ENCODE measurements at regions not wholly inside any gene's neighbourhood (a gene's known extent, or its start where the extent isn't known, plus 50 kb on each side); places are given as distances from the start of the nearest gene placed in this dataset.
A peak's percentile ranks its signal among the peaks of the same experiment; 100 is the strongest.

GRCh38 chr4:64747919-64748715 lies 338.9 kb upstream of the TECRL start:
- no peak for TF ChIP-seq FOSL1 (IDR thresholded peaks at IDR 0.05; ENCODE audit: insufficient read depth, low read depth, low read length)
- TF ChIP-seq SIX5 (IDR thresholded peaks at IDR 0.05; ENCODE audit: low read depth, low read length): no peak
- TF ChIP-seq POU5F1 (IDR thresholded peaks at IDR 0.05; ENCODE audit: low read depth, low read length): no peak
- TF ChIP-seq, protein P1, sequence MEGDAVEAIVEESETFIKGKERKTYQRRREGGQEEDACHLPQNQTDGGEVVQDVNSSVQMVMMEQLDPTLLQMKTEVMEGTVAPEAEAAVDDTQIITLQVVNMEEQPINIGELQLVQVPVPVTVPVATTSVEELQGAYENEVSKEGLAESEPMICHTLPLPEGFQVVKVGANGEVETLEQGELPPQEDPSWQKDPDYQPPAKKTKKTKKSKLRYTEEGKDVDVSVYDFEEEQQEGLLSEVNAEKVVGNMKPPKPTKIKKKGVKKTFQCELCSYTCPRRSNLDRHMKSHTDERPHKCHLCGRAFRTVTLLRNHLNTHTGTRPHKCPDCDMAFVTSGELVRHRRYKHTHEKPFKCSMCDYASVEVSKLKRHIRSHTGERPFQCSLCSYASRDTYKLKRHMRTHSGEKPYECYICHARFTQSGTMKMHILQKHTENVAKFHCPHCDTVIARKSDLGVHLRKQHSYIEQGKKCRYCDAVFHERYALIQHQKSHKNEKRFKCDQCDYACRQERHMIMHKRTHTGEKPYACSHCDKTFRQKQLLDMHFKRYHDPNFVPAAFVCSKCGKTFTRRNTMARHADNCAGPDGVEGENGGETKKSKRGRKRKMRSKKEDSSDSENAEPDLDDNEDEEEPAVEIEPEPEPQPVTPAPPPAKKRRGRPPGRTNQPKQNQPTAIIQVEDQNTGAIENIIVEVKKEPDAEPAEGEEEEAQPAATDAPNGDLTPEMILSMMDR (IDR thresholded peaks at IDR 0.05; ENCODE audit: control extremely low read depth in 1 of 3, insufficient read depth in 1 of 3, low read depth in 1 of 3, low read length in 3 of 3): no peak
- no peak for TF ChIP-seq KDM1A (IDR thresholded peaks at IDR 0.05; ENCODE audit: borderline replicate concordance, low read length)
- TF ChIP-seq TAF7 (optimal IDR thresholded peaks at IDR 0.05; ENCODE audit: borderline replicate concordance, low read depth, low read length): no peak
- no peak for TF ChIP-seq SIN3A (conservative IDR thresholded peaks at IDR 0.05 in 1 of 2, IDR thresholded peaks at IDR 0.05 in 1 of 2; ENCODE audit: low read depth in 1 of 2, low read length in 2 of 2)
- no peaks in the 10 kb centered on the region for H3K23me2 ChIP-seq (ENCODE audit: low read depth, low read length)
- H4K20me1 ChIP-seq (replicated peaks in 1 of 2; ENCODE audit: control insufficient read depth in 1 of 2, insufficient read depth in 2 of 2, low read length in 2 of 2): no peaks in the 10 kb centered on the region
- WGBS, 2 experiments (ENCODE audit: extremely low coverage in 1 of 2, insufficient coverage in 1 of 2, insufficient read length in 1 of 2, insufficient replicate concordance in 2 of 2, low coverage in 1 of 2, low lambda C conversion rate in 2 of 2, missing lambda C conversion rate in 1 of 2): 97% methylated on average over 21 of the region's 21 CpGs; no CpG with 5 or more reads in 1 of the 2 experiments
- no peak overlapping the region for H3K27ac ChIP-seq (ENCODE audit: low read depth, low read length)
- H3K18ac ChIP-seq (ENCODE audit: extremely low read depth, low read length): no peak overlapping the region
- DNase-seq (ENCODE audit: low read depth in 1 of 2, low spot score in 2 of 2): no peak
- H3K4me2 ChIP-seq (ENCODE audit: insufficient read depth in 1 of 2, low read depth in 2 of 2, low read length in 2 of 2): no peak overlapping the region
- H4K5ac ChIP-seq (ENCODE audit: insufficient read length, low read depth, low read length): no peak overlapping the region
- no peaks in the 10 kb centered on the region for H3K79me1 ChIP-seq (ENCODE audit: low read depth, low read length)
- H2BK15ac ChIP-seq (ENCODE audit: low read length): peak overlapping the region; percentile 75; the same call in 1 of the 2 replicates
- H4K8ac ChIP-seq (ENCODE audit: extremely low read depth, insufficient read depth, low read length): no peak overlapping the region; the same call in 1 of the 2 replicates
- peak overlapping the region; percentile 92 for H3K4ac ChIP-seq (replicated peaks; ENCODE audit: insufficient read length, low read depth, low read length)
- no peaks in the 10 kb centered on the region for H3K4me1 ChIP-seq (replicated peaks in 1 of 4; ENCODE audit: control insufficient read depth in 3 of 4, insufficient read depth in 4 of 4, low read length in 3 of 4)
- H3K9me3 ChIP-seq (ENCODE audit: insufficient read depth in 2 of 2, low read depth in 1 of 2, low read length in 1 of 2): peaks cover 3 to 9% of the 10 kb centered on the region in 2 experiments; a peak in 3 of 4 replicates
- no peak overlapping the region for H2AK5ac ChIP-seq (ENCODE audit: low read depth, low read length)
- CTCF ChIA-PET (ENCODE audit: partially characterized antibody): no interaction called here
- H3K79me2 ChIP-seq (ENCODE audit: control insufficient read depth in 1 of 2, insufficient read depth in 2 of 2, low read length in 2 of 2): no peaks in the 10 kb centered on the region
- H4K91ac ChIP-seq (replicated peaks; ENCODE audit: insufficient read length, low read length): peak overlapping the region; percentile 40
- H2BK20ac ChIP-seq (ENCODE audit: low read length): peak overlapping the region; percentile 43; the same call in 1 of the 2 replicates
- no peak overlapping the region for H3K9ac ChIP-seq (replicated peaks in 1 of 4; ENCODE audit: extremely low read depth in 1 of 4, low read depth in 3 of 4, low read length in 3 of 4)
- H2BK120ac ChIP-seq (replicated peaks; ENCODE audit: low read depth, low read length): no peak overlapping the region
- H3K14ac ChIP-seq (ENCODE audit: insufficient read length): no peak overlapping the region
- no peak overlapping the region for H2AFZ ChIP-seq (ENCODE audit: low read length)
- no peak overlapping the region for H3K23ac ChIP-seq (ENCODE audit: insufficient read length)
- H3K36me3 ChIP-seq (ENCODE audit: control insufficient read depth in 2 of 4, insufficient read depth in 4 of 4, low read length in 3 of 4): no peaks in the 10 kb centered on the region
- no peak overlapping the region for H3K4me3 ChIP-seq (ENCODE audit: extremely low read depth in 1 of 4, insufficient read depth in 2 of 4, low read depth in 3 of 4, low read length in 4 of 4)
- peak overlapping the region; percentile 62; the same call in 1 of the 2 replicates for H2BK5ac ChIP-seq (ENCODE audit: low read depth, low read length)
- H2BK12ac ChIP-seq (ENCODE audit: low read depth, low read length): peak overlapping the region; percentile 32; the same call in 1 of the 2 replicates
- FAIRE-seq: no peak
- H3K56ac ChIP-seq (replicated peaks; ENCODE audit: insufficient read length, low read depth, low read length): no peak overlapping the region
- POLR2A ChIA-PET (ENCODE audit: partially characterized antibody): no interaction called here
- no peaks in the 10 kb centered on the region for H3K27me3 ChIP-seq (replicated peaks in 1 of 4; ENCODE audit: control insufficient read depth in 3 of 4, extremely low read depth in 1 of 4, insufficient read depth in 3 of 4, low read length in 3 of 4)
